ENCODE measurements at regions not wholly inside any gene's neighbourhood (a gene's known extent, or its start where the extent isn't known, plus 50 kb on each side); places are given as distances from the start of the nearest gene placed in this dataset.

DNA sequence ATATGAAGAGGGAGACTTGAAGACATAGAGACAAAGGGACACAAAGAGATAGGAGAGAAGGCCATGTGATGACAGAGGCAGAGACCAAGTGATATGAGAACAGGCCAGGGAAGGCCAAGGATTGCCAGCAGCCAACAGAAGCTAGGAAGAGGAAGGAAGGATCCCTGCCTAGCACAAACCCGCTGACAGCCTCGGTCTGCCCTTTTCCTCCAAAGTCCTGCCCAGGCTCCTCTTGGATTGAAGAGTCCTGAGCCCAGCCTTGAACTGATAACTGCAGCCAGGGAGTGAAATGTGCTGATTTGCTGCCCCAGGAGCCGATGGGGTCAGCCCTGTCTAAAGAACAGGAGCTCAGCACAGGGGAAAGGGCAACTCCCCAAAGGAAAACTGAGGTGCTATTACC, 76.6 kb downstream of the MCFD2 start:
- TF ChIP-seq, protein P1, sequence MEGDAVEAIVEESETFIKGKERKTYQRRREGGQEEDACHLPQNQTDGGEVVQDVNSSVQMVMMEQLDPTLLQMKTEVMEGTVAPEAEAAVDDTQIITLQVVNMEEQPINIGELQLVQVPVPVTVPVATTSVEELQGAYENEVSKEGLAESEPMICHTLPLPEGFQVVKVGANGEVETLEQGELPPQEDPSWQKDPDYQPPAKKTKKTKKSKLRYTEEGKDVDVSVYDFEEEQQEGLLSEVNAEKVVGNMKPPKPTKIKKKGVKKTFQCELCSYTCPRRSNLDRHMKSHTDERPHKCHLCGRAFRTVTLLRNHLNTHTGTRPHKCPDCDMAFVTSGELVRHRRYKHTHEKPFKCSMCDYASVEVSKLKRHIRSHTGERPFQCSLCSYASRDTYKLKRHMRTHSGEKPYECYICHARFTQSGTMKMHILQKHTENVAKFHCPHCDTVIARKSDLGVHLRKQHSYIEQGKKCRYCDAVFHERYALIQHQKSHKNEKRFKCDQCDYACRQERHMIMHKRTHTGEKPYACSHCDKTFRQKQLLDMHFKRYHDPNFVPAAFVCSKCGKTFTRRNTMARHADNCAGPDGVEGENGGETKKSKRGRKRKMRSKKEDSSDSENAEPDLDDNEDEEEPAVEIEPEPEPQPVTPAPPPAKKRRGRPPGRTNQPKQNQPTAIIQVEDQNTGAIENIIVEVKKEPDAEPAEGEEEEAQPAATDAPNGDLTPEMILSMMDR (IDR thresholded peaks at IDR 0.05) = no peak
- no peak for TF ChIP-seq POLR2A (IDR thresholded peaks at IDR 0.05)

Measured in body of pancreas (tissue), 4 donors.